ENCODE measurements at regions not wholly inside any gene's neighbourhood (a gene's known extent, or its start where the extent isn't known, plus 50 kb on each side); places are given as distances from the start of the nearest gene placed in this dataset.
A peak's percentile ranks its signal among the peaks of the same experiment; 100 is the strongest.
"Not testable (repeated sequence)": the region's sequence is repeated elsewhere in the genome, so short reads cannot be mapped to it uniquely, and the experiment has no call there.

- no peak for TF ChIP-seq CTCF (IDR thresholded peaks at IDR 0.05; ENCODE audit: insufficient read depth, low read depth, low read length, missing control alignments)
- DNase-seq (ENCODE audit: low read depth) = no peak
- H3K4me3 ChIP-seq (ENCODE audit: low read length) = no peak overlapping the region
These were observed 63.8 kb upstream of the ABHD2 start for GRCh38 chr15:89024418-89024817.

GRCh38 chr15:89026167-89026566 is 62.1 kb upstream of the ABHD2 start:
- TF ChIP-seq CTCF (IDR thresholded peaks at IDR 0.05; ENCODE audit: insufficient read depth, low read depth, low read length, missing control alignments) = no peak
- no peak for DNase-seq (ENCODE audit: low read depth)
- H3K4me3 ChIP-seq (ENCODE audit: low read length) = no peak overlapping the region

- no peak for TF ChIP-seq CTCF (IDR thresholded peaks at IDR 0.05; ENCODE audit: insufficient read depth, low read depth, low read length, missing control alignments)
- H3K4me3 ChIP-seq (ENCODE audit: low read length) = no peak overlapping the region
These were observed 60.2 kb upstream of the ABHD2 start for GRCh38 chr15:89028036-89028435.

GRCh38 chr15:89030311-89030710 is 57.9 kb upstream of the ABHD2 start:
- no peak for TF ChIP-seq CTCF (IDR thresholded peaks at IDR 0.05; ENCODE audit: insufficient read depth, low read depth, low read length, missing control alignments)
- H3K4me3 ChIP-seq (ENCODE audit: low read length) = no peak overlapping the region
- peak; percentile 58 for DNase-seq (ENCODE audit: low read depth)

More at GRCh38 chr15:89028036-89028435, 60.2 kb upstream of the ABHD2 start:
- no peak for DNase-seq (ENCODE audit: low read depth)

GRCh38 chr15:89031637-89032285 is 56.5 kb upstream of the ABHD2 start:
- not testable (repeated sequence) for H3K4me3 ChIP-seq (ENCODE audit: low read length); DNase-seq (ENCODE audit: low read depth)

- peak; percentile 53 for TF ChIP-seq CTCF (IDR thresholded peaks at IDR 0.05; ENCODE audit: insufficient read depth, low read depth, low read length, missing control alignments)
- peak; percentile 27 for DNase-seq (ENCODE audit: low read depth)
- no peak overlapping the region for H3K4me3 ChIP-seq (ENCODE audit: low read length)
These were observed 54.0 kb upstream of the ABHD2 start for GRCh38 chr15:89034305-89034704.

- no peak overlapping the region for H3K4me3 ChIP-seq (ENCODE audit: low read length)
- no peak for TF ChIP-seq CTCF (IDR thresholded peaks at IDR 0.05; ENCODE audit: insufficient read depth, low read depth, low read length, missing control alignments)
- no peak for DNase-seq (ENCODE audit: low read depth)
These were observed 53.1 kb upstream of the ABHD2 start for GRCh38 chr15:89035150-89035549.

All from epithelial cell of esophagus (primary cell).